ENCODE measurements at regions not wholly inside any gene's neighbourhood (a gene's known extent, or its start where the extent isn't known, plus 50 kb on each side); places are given as distances from the start of the nearest gene placed in this dataset.
A peak's percentile ranks its signal among the peaks of the same experiment; 100 is the strongest.
"Not testable (repeated sequence)": the region's sequence is repeated elsewhere in the genome, so short reads cannot be mapped to it uniquely, and the experiment has no call there.

GRCh38 chr14:22265319-22266141, 323.5 kb downstream of the DAD1 start:
- peak overlapping the region; percentile 38 for H3K27ac Mint-ChIP-seq (ENCODE audit: low read depth)

GRCh38 chr14:22264759-22265158, 324.3 kb downstream of the DAD1 start:
- no peaks in the 10 kb centered on the region for H3K27me3 Mint-ChIP-seq
- no peak overlapping the region for H3K4me3 Mint-ChIP-seq
- ATAC-seq (replicated peaks; ENCODE audit: extremely low read depth, poor library complexity, severe bottlenecking) = no peak

More at GRCh38 chr14:22265319-22266141, 323.5 kb downstream of the DAD1 start:
- Mint-ChIP-seq H3K36me3 (ENCODE audit: insufficient read depth) (no peaks in the 10 kb centered on the region), H3K9me3 (no peaks in the 10 kb centered on the region), H3K27me3 (no peaks in the 10 kb centered on the region), H3K4me3 (peak overlapping the region; percentile 61), H3K4me1 (peaks cover 5% of the 10 kb centered on the region)
- ATAC-seq (replicated peaks; ENCODE audit: extremely low read depth, poor library complexity, severe bottlenecking) (no peak), DNase-seq (ENCODE audit: low spot score in 2 of 2) (no peak)

GRCh38 chr14:22263961-22264360, 325.1 kb downstream of the DAD1 start:
- H3K27ac Mint-ChIP-seq (ENCODE audit: low read depth) = no peak overlapping the region
- no peaks in the 10 kb centered on the region for H3K9me3 Mint-ChIP-seq
- no peaks in the 10 kb centered on the region for H3K27me3 Mint-ChIP-seq

More at GRCh38 chr14:22264759-22265158, 324.3 kb downstream of the DAD1 start:
- Mint-ChIP-seq H3K36me3 (ENCODE audit: insufficient read depth) (no peaks in the 10 kb centered on the region), H3K4me1 (peaks cover 5% of the 10 kb centered on the region), H3K9me3 (no peaks in the 10 kb centered on the region), H3K27ac (ENCODE audit: low read depth) (no peak overlapping the region)
- no peak for DNase-seq (ENCODE audit: low spot score in 2 of 2)

GRCh38 chr14:22262881-22263280, 326.1 kb downstream of the DAD1 start:
- Mint-ChIP-seq H3K9me3 (no peaks in the 10 kb centered on the region), H3K4me3 (no peak overlapping the region)

More at GRCh38 chr14:22263961-22264360, 325.1 kb downstream of the DAD1 start:
- Mint-ChIP-seq H3K4me3 (no peak overlapping the region), H3K36me3 (ENCODE audit: insufficient read depth) (no peaks in the 10 kb centered on the region), H3K4me1 (peaks cover 5% of the 10 kb centered on the region)
- DNase-seq (ENCODE audit: low spot score in 2 of 2) (no peak), ATAC-seq (replicated peaks; ENCODE audit: extremely low read depth, poor library complexity, severe bottlenecking) (no peak)

GRCh38 chr14:22255017-22255950, 333.7 kb downstream of the DAD1 start:
- Mint-ChIP-seq H3K4me1 (no peaks in the 10 kb centered on the region), H3K27ac (ENCODE audit: low read depth) (no peak overlapping the region), H3K27me3 (no peaks in the 10 kb centered on the region), H3K4me3 (no peak overlapping the region), H3K9me3 (no peaks in the 10 kb centered on the region), H3K36me3 (ENCODE audit: insufficient read depth) (no peaks in the 10 kb centered on the region)
- DNase-seq (ENCODE audit: low spot score in 2 of 2) (no peak), ATAC-seq (replicated peaks; ENCODE audit: extremely low read depth, poor library complexity, severe bottlenecking) (no peak)

More at GRCh38 chr14:22262881-22263280, 326.1 kb downstream of the DAD1 start:
- H3K27ac Mint-ChIP-seq (ENCODE audit: low read depth) = no peak overlapping the region
- ATAC-seq (replicated peaks; ENCODE audit: extremely low read depth, poor library complexity, severe bottlenecking) (no peak), DNase-seq (ENCODE audit: low spot score in 2 of 2) (no peak)
- no peaks in the 10 kb centered on the region for H3K27me3 Mint-ChIP-seq
- peaks cover 5% of the 10 kb centered on the region for H3K4me1 Mint-ChIP-seq
- no peaks in the 10 kb centered on the region for H3K36me3 Mint-ChIP-seq (ENCODE audit: insufficient read depth)

- H3K4me1 Mint-ChIP-seq = no peaks in the 10 kb centered on the region
- no peaks in the 10 kb centered on the region for H3K9me3 Mint-ChIP-seq
- no peak overlapping the region for H3K4me3 Mint-ChIP-seq
- no peak overlapping the region for H3K27ac Mint-ChIP-seq (ENCODE audit: low read depth)
- DNase-seq (ENCODE audit: low spot score in 2 of 2) (no peak), ATAC-seq (replicated peaks; ENCODE audit: extremely low read depth, poor library complexity, severe bottlenecking) (no peak)
- no peaks in the 10 kb centered on the region for H3K27me3 Mint-ChIP-seq
- H3K36me3 Mint-ChIP-seq (ENCODE audit: insufficient read depth) = no peaks in the 10 kb centered on the region
These were observed 336.3 kb downstream of the DAD1 start for GRCh38 chr14:22252686-22253085.

GRCh38 chr14:22251090-22251489, 337.9 kb downstream of the DAD1 start:
- ATAC-seq (replicated peaks; ENCODE audit: extremely low read depth, poor library complexity, severe bottlenecking) (no peak), DNase-seq (ENCODE audit: low spot score in 2 of 2) (no peak)

GRCh38 chr14:22249770-22250169, 339.3 kb downstream of the DAD1 start:
- Mint-ChIP-seq H3K4me1 (no peaks in the 10 kb centered on the region), H3K4me3 (no peak overlapping the region), H3K27ac (ENCODE audit: low read depth) (no peak overlapping the region), H3K36me3 (ENCODE audit: insufficient read depth) (no peaks in the 10 kb centered on the region), H3K27me3 (no peaks in the 10 kb centered on the region), H3K9me3 (no peaks in the 10 kb centered on the region)
- ATAC-seq (replicated peaks; ENCODE audit: extremely low read depth, poor library complexity, severe bottlenecking) (no peak), DNase-seq (ENCODE audit: low spot score in 2 of 2) (no peak)

More at GRCh38 chr14:22251090-22251489, 337.9 kb downstream of the DAD1 start:
- H3K27me3 Mint-ChIP-seq = no peaks in the 10 kb centered on the region
- H3K27ac Mint-ChIP-seq (ENCODE audit: low read depth) = no peak overlapping the region
- no peaks in the 10 kb centered on the region for H3K9me3 Mint-ChIP-seq
- no peak overlapping the region for H3K4me3 Mint-ChIP-seq
- H3K36me3 Mint-ChIP-seq (ENCODE audit: insufficient read depth) = no peaks in the 10 kb centered on the region
- no peaks in the 10 kb centered on the region for H3K4me1 Mint-ChIP-seq

- H3K27ac Mint-ChIP-seq (ENCODE audit: low read depth) = no peak overlapping the region
- ATAC-seq (replicated peaks; ENCODE audit: extremely low read depth, poor library complexity, severe bottlenecking) = no peak
- H3K4me1 Mint-ChIP-seq = no peaks in the 10 kb centered on the region
- H3K4me3 Mint-ChIP-seq = no peak overlapping the region
- no peaks in the 10 kb centered on the region for H3K27me3 Mint-ChIP-seq
- no peaks in the 10 kb centered on the region for H3K36me3 Mint-ChIP-seq (ENCODE audit: insufficient read depth)
- H3K9me3 Mint-ChIP-seq = no peaks in the 10 kb centered on the region
- DNase-seq (ENCODE audit: low spot score in 2 of 2) = no peak
These were observed 344.9 kb downstream of the DAD1 start for GRCh38 chr14:22243971-22244581.

- H3K27ac Mint-ChIP-seq (ENCODE audit: low read depth); H3K36me3 Mint-ChIP-seq (ENCODE audit: insufficient read depth); H3K27me3 Mint-ChIP-seq; H3K9me3 Mint-ChIP-seq; H3K4me1 Mint-ChIP-seq; H3K4me3 Mint-ChIP-seq; DNase-seq (ENCODE audit: low spot score in 2 of 2); ATAC-seq (replicated peaks; ENCODE audit: extremely low read depth, poor library complexity, severe bottlenecking): not testable (repeated sequence)
These were observed 350.7 kb downstream of the DAD1 start for GRCh38 chr14:22238320-22238719.

- H3K4me1 Mint-ChIP-seq = peaks cover 9% of the 10 kb centered on the region
- H3K9me3 Mint-ChIP-seq = no peaks in the 10 kb centered on the region
- H3K27ac Mint-ChIP-seq (ENCODE audit: low read depth) = peak overlapping the region; percentile 41
- H3K36me3 Mint-ChIP-seq (ENCODE audit: insufficient read depth) = no peaks in the 10 kb centered on the region
- no peak overlapping the region for H3K4me3 Mint-ChIP-seq
- H3K27me3 Mint-ChIP-seq = no peaks in the 10 kb centered on the region
- ATAC-seq (replicated peaks; ENCODE audit: extremely low read depth, poor library complexity, severe bottlenecking) (no peak), DNase-seq (ENCODE audit: low spot score in 2 of 2) (no peak)
These were observed 355.6 kb downstream of the DAD1 start for GRCh38 chr14:22233377-22233776.

- Mint-ChIP-seq H3K9me3 (no peaks in the 10 kb centered on the region), H3K27me3 (no peaks in the 10 kb centered on the region), H3K27ac (ENCODE audit: low read depth) (peak overlapping the region; percentile 41), H3K4me3 (no peak overlapping the region), H3K4me1 (peaks cover 9% of the 10 kb centered on the region), H3K36me3 (ENCODE audit: insufficient read depth) (no peaks in the 10 kb centered on the region)
- no peak for DNase-seq (ENCODE audit: low spot score in 2 of 2)
- ATAC-seq (replicated peaks; ENCODE audit: extremely low read depth, poor library complexity, severe bottlenecking) = no peak
These were observed 356.1 kb downstream of the DAD1 start for GRCh38 chr14:22232933-22233332.

Data from central memory CD8-positive, alpha-beta T cell (primary cell).